ENCODE measurements at regions not wholly inside any gene's neighbourhood (a gene's known extent, or its start where the extent isn't known, plus 50 kb on each side); places are given as distances from the start of the nearest gene placed in this dataset.
A peak's percentile ranks its signal among the peaks of the same experiment; 100 is the strongest.

DNA sequence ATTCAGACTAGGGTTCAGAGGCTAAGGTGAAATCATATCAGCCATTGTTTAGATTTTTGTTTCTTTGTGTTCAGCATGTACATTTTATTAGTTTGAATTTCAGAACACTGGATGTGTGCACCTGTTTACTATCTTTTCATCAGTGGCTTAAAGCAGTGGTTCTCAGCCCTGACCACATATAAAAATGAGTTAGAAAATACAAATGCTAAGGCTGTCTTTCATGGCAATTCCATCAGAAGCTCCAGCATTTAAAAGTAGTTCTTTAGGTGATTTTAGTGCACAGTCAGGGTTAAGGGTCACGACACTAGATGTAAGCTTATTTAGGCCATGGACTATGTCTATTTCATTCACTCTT, 213.5 kb downstream of the NECTIN3 start:
- CTCF ChIA-PET: interaction anchor here (1.2 kb wide), 1 partner anchor 174 kb away, joined by 3 read pairs; no protein-coding TSS in a partner anchor
- no peaks in the 10 kb centered on the region for H3K9me3 ChIP-seq
- no peaks in the 10 kb centered on the region for H3F3A ChIP-seq (replicated peaks; ENCODE audit: insufficient read depth)

DNA sequence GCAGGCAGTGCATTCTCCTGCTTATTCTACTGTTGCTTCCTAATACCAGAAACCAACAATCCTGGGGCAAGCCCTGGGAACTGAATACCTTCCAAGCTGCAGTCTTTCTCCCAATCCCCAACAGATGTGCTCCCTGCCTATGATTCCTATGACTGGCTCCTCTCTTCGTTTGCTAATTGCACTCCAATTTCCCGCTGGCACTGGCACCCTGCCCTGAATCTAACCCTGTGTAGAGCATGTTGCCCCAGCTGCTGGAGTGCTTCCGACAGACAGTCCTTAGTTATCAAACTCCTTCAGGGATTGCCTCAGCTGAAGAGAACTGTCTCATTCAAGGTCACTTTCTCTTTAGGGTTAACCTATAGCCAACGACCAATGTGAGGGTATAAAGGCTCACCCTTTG, 214.1 kb downstream of the NECTIN3 start:
- Histone ChIP-seq H3K9ac (no peak overlapping the region), H3K4me1 (ENCODE audit: control insufficient read depth in 1 of 2, insufficient read depth in 2 of 2, low read depth in 1 of 2, low read length in 1 of 2) (peaks cover 0 to 4% of the 10 kb centered on the region in 2 experiments; a peak in 1 of 4 replicates), H3K4me3 (ENCODE audit: low read depth in 2 of 2, low read length in 1 of 2) (no peak overlapping the region), H3K27ac (ENCODE audit: low read depth in 2 of 2, low read length in 1 of 2) (no peak overlapping the region), H2AFZ (ENCODE audit: low read depth) (no peak overlapping the region), H3K9me2 (no peaks in the 10 kb centered on the region), H3F3A (replicated peaks; ENCODE audit: insufficient read depth) (no peaks in the 10 kb centered on the region), H4K20me1 (ENCODE audit: insufficient read depth) (no peaks in the 10 kb centered on the region), H3K27me3 (ENCODE audit: insufficient read depth) (no peaks in the 10 kb centered on the region), H3K36me3 (replicated peaks in 1 of 2; ENCODE audit: control insufficient read depth in 1 of 2, insufficient read depth in 2 of 2, low read length in 1 of 2) (no peaks in the 10 kb centered on the region), H3K4me2 (no peak overlapping the region), H3K79me2 (ENCODE audit: insufficient read depth) (no peaks in the 10 kb centered on the region), H3K9me3 (no peaks in the 10 kb centered on the region)
- ChIA-PET POLR2A (no interaction called here), CTCF (interaction anchor here (1.2 kb wide), 1 partner anchor 175 kb away, joined by 3 read pairs; no protein-coding TSS in a partner anchor)
- TF ChIP-seq, protein P1, sequence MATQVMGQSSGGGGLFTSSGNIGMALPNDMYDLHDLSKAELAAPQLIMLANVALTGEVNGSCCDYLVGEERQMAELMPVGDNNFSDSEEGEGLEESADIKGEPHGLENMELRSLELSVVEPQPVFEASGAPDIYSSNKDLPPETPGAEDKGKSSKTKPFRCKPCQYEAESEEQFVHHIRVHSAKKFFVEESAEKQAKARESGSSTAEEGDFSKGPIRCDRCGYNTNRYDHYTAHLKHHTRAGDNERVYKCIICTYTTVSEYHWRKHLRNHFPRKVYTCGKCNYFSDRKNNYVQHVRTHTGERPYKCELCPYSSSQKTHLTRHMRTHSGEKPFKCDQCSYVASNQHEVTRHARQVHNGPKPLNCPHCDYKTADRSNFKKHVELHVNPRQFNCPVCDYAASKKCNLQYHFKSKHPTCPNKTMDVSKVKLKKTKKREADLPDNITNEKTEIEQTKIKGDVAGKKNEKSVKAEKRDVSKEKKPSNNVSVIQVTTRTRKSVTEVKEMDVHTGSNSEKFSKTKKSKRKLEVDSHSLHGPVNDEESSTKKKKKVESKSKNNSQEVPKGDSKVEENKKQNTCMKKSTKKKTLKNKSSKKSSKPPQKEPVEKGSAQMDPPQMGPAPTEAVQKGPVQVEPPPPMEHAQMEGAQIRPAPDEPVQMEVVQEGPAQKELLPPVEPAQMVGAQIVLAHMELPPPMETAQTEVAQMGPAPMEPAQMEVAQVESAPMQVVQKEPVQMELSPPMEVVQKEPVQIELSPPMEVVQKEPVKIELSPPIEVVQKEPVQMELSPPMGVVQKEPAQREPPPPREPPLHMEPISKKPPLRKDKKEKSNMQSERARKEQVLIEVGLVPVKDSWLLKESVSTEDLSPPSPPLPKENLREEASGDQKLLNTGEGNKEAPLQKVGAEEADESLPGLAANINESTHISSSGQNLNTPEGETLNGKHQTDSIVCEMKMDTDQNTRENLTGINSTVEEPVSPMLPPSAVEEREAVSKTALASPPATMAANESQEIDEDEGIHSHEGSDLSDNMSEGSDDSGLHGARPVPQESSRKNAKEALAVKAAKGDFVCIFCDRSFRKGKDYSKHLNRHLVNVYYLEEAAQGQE (IDR thresholded peaks at IDR 0.05; ENCODE audit: low read depth, low read length): no peak
- WGBS (ENCODE audit: low lambda C conversion rate): 46% methylated on average over 3 of the region's 4 CpGs
- DNase-seq: peak; percentile 3

More for the DNA sequence above, 213.5 kb downstream of the NECTIN3 start:
- H3K9ac ChIP-seq: no peak overlapping the region
- no peaks in the 10 kb centered on the region for H3K36me3 ChIP-seq (replicated peaks in 1 of 2; ENCODE audit: control insufficient read depth in 1 of 2, insufficient read depth in 2 of 2, low read length in 1 of 2)
- H3K4me1 ChIP-seq (ENCODE audit: control insufficient read depth in 1 of 2, insufficient read depth in 2 of 2, low read depth in 1 of 2, low read length in 1 of 2): peaks cover 0 to 4% of the 10 kb centered on the region in 2 experiments; a peak in 1 of 4 replicates
- H3K27me3 ChIP-seq (ENCODE audit: insufficient read depth): no peaks in the 10 kb centered on the region
- H3K9me2 ChIP-seq: no peaks in the 10 kb centered on the region
- H3K27ac ChIP-seq (ENCODE audit: low read depth in 2 of 2, low read length in 1 of 2): no peak overlapping the region
- POLR2A ChIA-PET: no interaction called here
- no peak overlapping the region for H3K4me3 ChIP-seq (ENCODE audit: low read depth in 2 of 2, low read length in 1 of 2)
- no peaks in the 10 kb centered on the region for H3K79me2 ChIP-seq (ENCODE audit: insufficient read depth)
- no peaks in the 10 kb centered on the region for H4K20me1 ChIP-seq (ENCODE audit: insufficient read depth)
- DNase-seq: no peak
- H2AFZ ChIP-seq (ENCODE audit: low read depth): no peak overlapping the region
- TF ChIP-seq TAF1 (IDR thresholded peaks at IDR 0.05; ENCODE audit: borderline replicate concordance, low read depth, low read length) (no peak), MXI1 (IDR thresholded peaks at IDR 0.05; ENCODE audit: low read depth, low read length) (no peak), RCOR1 (IDR thresholded peaks at IDR 0.05; ENCODE audit: low read length) (no peak), MEF2A (IDR thresholded peaks at IDR 0.05; ENCODE audit: borderline replicate concordance, low read depth) (no peak), SMC3 (IDR thresholded peaks at IDR 0.05; ENCODE audit: low read depth, low read length) (no peak)
- H3K4me2 ChIP-seq: no peak overlapping the region
- 75% methylated on average over 1 of the region's 1 CpG for WGBS (ENCODE audit: low lambda C conversion rate)

DNA sequence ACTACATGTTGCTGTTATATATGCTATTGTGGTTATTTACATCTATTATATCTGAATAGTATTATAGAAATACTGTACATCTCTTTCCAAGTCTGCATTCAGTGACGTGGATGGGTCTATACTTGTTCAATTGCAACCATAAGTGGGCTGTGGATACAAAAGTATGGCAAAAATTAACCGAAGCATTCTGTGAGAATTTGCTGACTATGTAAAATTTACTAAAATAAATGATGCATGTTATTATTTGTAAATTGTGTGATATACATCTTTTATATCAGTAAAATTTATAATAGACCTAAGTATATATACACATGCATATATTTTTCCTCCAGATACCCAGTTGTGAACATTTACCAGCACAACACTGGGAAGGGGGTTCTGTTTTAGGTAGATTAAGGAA, 215.1 kb downstream of the NECTIN3 start:
- no peaks in the 10 kb centered on the region for H3K9me3 ChIP-seq
- H3K4me3 ChIP-seq (ENCODE audit: low read depth in 2 of 2, low read length in 1 of 2): no peak overlapping the region
- peaks cover 0 to 4% of the 10 kb centered on the region in 2 experiments; a peak in 1 of 4 replicates for H3K4me1 ChIP-seq (ENCODE audit: control insufficient read depth in 1 of 2, insufficient read depth in 2 of 2, low read depth in 1 of 2, low read length in 1 of 2)
- H3K27me3 ChIP-seq (ENCODE audit: insufficient read depth): no peaks in the 10 kb centered on the region
- H4K20me1 ChIP-seq (ENCODE audit: insufficient read depth): no peaks in the 10 kb centered on the region
- H3K27ac ChIP-seq (ENCODE audit: low read depth in 2 of 2, low read length in 1 of 2): no peak overlapping the region
- POLR2A ChIA-PET: no interaction called here
- H2AFZ ChIP-seq (ENCODE audit: low read depth): no peak overlapping the region
- H3K79me2 ChIP-seq (ENCODE audit: insufficient read depth): no peaks in the 10 kb centered on the region
- H3K9me2 ChIP-seq: no peaks in the 10 kb centered on the region
- no peak for DNase-seq
- CTCF ChIA-PET: no interaction called here
- WGBS (ENCODE audit: low lambda C conversion rate): 74% methylated on average over 2 of the region's 2 CpGs
- no peaks in the 10 kb centered on the region for H3F3A ChIP-seq (replicated peaks; ENCODE audit: insufficient read depth)
- H3K36me3 ChIP-seq (replicated peaks in 1 of 2; ENCODE audit: control insufficient read depth in 1 of 2, insufficient read depth in 2 of 2, low read length in 1 of 2): no peaks in the 10 kb centered on the region
- H3K4me2 ChIP-seq: no peak overlapping the region
- H3K9ac ChIP-seq: no peak overlapping the region
- TF ChIP-seq MXI1 (IDR thresholded peaks at IDR 0.05; ENCODE audit: low read depth, low read length) (no peak), RCOR1 (IDR thresholded peaks at IDR 0.05; ENCODE audit: low read length) (no peak), SIN3A (IDR thresholded peaks at IDR 0.05; ENCODE audit: borderline replicate concordance, low read depth, low read length) (no peak), NFIC (IDR thresholded peaks at IDR 0.05; ENCODE audit: borderline replicate concordance) (no peak), TAF1 (IDR thresholded peaks at IDR 0.05; ENCODE audit: borderline replicate concordance, low read depth, low read length) (no peak), ELF1 (IDR thresholded peaks at IDR 0.05) (no peak), FOSL2 (IDR thresholded peaks at IDR 0.05; ENCODE audit: borderline replicate concordance, low read depth) (no peak), NRF1 (IDR thresholded peaks at IDR 0.05; ENCODE audit: low read depth, low read length) (no peak), RXRA (IDR thresholded peaks at IDR 0.05; ENCODE audit: borderline replicate concordance, low read depth) (no peak)
- TF ChIP-seq, protein P2, sequence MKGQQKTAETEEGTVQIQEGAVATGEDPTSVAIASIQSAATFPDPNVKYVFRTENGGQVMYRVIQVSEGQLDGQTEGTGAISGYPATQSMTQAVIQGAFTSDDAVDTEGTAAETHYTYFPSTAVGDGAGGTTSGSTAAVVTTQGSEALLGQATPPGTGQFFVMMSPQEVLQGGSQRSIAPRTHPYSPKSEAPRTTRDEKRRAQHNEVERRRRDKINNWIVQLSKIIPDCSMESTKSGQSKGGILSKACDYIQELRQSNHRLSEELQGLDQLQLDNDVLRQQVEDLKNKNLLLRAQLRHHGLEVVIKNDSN (IDR thresholded peaks at IDR 0.05; ENCODE audit: borderline replicate concordance, low read depth): no peak
- TF ChIP-seq, protein P3, sequence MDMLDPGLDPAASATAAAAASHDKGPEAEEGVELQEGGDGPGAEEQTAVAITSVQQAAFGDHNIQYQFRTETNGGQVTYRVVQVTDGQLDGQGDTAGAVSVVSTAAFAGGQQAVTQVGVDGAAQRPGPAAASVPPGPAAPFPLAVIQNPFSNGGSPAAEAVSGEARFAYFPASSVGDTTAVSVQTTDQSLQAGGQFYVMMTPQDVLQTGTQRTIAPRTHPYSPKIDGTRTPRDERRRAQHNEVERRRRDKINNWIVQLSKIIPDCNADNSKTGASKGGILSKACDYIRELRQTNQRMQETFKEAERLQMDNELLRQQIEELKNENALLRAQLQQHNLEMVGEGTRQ (IDR thresholded peaks at IDR 0.05; ENCODE audit: borderline replicate concordance, low read depth, low read length): no peak
- TF ChIP-seq, protein P4, sequence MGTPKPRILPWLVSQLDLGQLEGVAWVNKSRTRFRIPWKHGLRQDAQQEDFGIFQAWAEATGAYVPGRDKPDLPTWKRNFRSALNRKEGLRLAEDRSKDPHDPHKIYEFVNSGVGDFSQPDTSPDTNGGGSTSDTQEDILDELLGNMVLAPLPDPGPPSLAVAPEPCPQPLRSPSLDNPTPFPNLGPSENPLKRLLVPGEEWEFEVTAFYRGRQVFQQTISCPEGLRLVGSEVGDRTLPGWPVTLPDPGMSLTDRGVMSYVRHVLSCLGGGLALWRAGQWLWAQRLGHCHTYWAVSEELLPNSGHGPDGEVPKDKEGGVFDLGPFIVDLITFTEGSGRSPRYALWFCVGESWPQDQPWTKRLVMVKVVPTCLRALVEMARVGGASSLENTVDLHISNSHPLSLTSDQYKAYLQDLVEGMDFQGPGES (IDR thresholded peaks at IDR 0.05; ENCODE audit: low read depth, low read length): no peak
